Natural killer cell treated with Interleukin-12 subunit alpha and Interleukin-12 subunit beta and Interleukin-15 and Interleukin-18, amount 100 ng/mL, for 72 hours (primary cell): ENCODE measurements at regions not wholly inside any gene's neighbourhood (a gene's known extent, or its start where the extent isn't known, plus 50 kb on each side); places are given as distances from the start of the nearest gene placed in this dataset.

Experiments used
- ATAC-seq, 2 donors: fragments of 150-1000 bp; cut with Tn5 transposase in 1 of 2; sonication (Bioruptor Pico), chemical (Tn5 transposase) in 1 of 2; 2 replicates each; pipeline ENCODE4 v1.10.0; 2021
- DNase-seq: peaks from one replicate; pipeline ENCODE4 v3.0.0; 2022; ENCODE audit warnings: low spot score
- H3K27ac Mint-ChIP-seq, 2 donors: 1 replicate in 1 of 2; 2 replicates in 1 of 2; pipeline ENCODE4 v1.8.0; 2022; ENCODE audit warnings: mixed read lengths in 2 of 2, mild to moderate bottlenecking in 1 of 2, moderate library complexity in 1 of 2
- H3K27me3 Mint-ChIP-seq, 2 donors: 1 replicate in 1 of 2; 2 replicates in 1 of 2; pipeline ENCODE4 v1.8.0; 2022; ENCODE audit warnings: mixed read lengths in 2 of 2
- H3K36me3 Mint-ChIP-seq: one replicate; pipeline ENCODE4 v1.8.0; 2022; ENCODE audit warnings: mixed read lengths
- H3K4me1 Mint-ChIP-seq, 2 donors: 1 replicate in 1 of 2; 2 replicates in 1 of 2; pipeline ENCODE4 v1.8.0; 2022; ENCODE audit warnings: low read depth in 2 of 2, mixed read lengths in 2 of 2, mild to moderate bottlenecking in 1 of 2
- H3K4me3 Mint-ChIP-seq: one replicate; pipeline ENCODE4 v1.8.0; 2022; ENCODE audit warnings: mixed read lengths
- H3K9me3 Mint-ChIP-seq: 2 replicates; pipeline ENCODE4 v1.8.0; 2022; ENCODE audit warnings: mixed read lengths

DNA sequence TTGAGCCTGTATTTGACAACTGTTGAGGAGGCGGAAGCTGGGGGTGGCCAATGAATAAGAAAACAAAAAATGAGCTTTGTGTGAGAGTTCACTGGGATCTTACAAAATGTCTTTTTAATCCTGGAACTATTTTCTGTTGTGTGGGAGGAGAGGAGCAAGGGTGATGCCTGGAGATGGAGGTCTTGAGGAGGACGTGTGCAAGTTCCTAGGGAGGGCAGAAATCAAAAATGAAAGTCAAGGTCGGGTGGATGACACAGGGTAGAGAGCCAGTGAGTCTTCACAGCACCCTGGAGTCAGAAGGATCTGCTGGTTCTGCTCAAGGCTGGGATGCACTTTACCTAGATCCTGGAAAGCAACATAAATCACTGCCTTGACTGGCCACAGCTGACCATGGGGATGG lies 180.3 kb upstream of the PKDCC start:
- ATAC-seq (peak in 1 of 2 donors; percentile 40), DNase-seq (no peak)
- Mint-ChIP-seq H3K27ac (no peak overlapping the region), H3K36me3 (no peaks in the 10 kb centered on the region), H3K9me3 (no peaks in the 10 kb centered on the region), H3K27me3 (peaks cover 24 to 31% of the 10 kb centered on the region in 2 donors), H3K4me1 (peaks cover 0 to 1% of the 10 kb centered on the region in 2 donors), H3K4me3 (no peak overlapping the region)

DNA sequence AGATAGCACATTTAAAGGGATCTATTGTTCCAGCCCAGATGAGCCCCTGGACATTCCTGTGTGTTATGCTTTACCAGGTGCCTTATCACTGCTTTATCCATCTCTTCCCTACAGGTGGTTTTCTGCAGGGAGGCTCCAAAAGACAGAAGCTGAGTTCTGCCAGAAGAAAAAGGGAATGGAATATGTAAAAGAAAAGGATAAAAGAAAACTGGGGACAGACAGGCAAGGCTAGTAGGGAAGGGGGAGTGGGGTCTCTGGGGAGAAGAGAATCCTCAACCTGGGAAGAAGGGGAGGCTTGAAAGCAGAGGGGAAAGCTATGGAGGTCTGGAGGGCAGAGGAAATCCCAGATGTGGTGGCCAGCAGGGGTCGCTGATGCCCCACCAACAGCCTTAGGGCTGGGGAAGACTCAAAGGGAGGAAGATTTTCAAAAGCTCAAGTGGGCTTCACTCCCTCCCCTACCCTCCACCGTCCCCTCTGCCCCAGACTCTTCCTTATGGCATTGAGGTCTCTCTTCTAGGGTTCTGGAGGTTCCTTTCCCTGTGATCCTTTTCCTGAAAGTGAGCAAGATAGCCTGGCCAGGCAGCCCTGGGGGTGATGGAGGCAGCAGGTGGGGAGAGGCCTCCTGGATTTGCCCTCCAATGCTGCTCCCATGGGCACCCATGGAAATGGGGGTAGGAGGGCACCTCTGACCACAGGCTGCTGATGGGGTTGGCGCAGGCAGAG lies 178.1 kb upstream of the PKDCC start:
- DNase-seq = peak; percentile 63
- Mint-ChIP-seq H3K27ac (no peak overlapping the region), H3K27me3 (peaks cover 19 to 24% of the 10 kb centered on the region in 2 donors), H3K36me3 (no peaks in the 10 kb centered on the region), H3K9me3 (no peaks in the 10 kb centered on the region), H3K4me3 (no peak overlapping the region), H3K4me1 (peaks cover 5 to 7% of the 10 kb centered on the region in 2 donors)
- ATAC-seq = peak; percentile 75 to 83

DNA sequence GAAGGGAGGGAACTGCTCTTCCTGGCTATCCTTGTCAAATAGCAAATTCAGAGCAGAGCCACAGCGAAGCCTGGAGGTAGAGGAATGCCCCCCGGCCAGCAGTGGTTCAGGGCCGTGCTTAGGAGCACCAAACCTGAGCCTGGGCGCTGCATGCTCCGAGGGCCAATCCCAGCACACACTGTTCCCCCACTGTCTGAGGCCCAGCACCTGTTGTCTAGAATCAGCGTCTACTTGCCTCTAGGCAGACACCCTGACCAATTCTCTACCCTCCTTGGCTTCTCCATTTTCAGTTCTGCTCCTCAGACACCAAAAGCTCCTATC lies 177.6 kb upstream of the PKDCC start:
- DNase-seq (no peak), ATAC-seq (no peak)
- H3K4me1 Mint-ChIP-seq = peaks cover 5 to 7% of the 10 kb centered on the region in 2 donors
- no peak overlapping the region for H3K4me3 Mint-ChIP-seq
- no peak overlapping the region for H3K27ac Mint-ChIP-seq
- H3K27me3 Mint-ChIP-seq = peaks cover 17 to 23% of the 10 kb centered on the region in 2 donors
- no peaks in the 10 kb centered on the region for H3K9me3 Mint-ChIP-seq
- no peaks in the 10 kb centered on the region for H3K36me3 Mint-ChIP-seq

DNA sequence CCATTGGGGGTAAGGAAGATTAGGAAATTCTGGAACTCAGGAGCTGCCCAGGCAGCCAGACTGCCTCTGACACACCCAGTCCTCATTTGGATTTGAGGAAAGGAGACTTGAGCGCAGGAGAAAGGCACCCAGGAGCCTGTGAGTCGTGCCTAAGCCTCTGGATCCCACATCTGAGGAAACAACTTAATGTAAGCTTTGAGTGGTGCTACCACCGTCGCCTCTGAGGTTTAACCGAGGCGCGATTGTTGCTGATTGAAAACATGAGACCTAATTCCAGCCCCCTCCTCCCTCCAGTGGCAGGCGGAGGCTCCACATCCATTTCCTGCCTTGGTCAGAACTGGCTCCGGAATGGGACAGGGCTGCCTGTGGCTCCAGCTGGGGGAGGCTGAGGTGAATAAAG lies 176.7 kb upstream of the PKDCC start:
- Mint-ChIP-seq H3K36me3 (no peaks in the 10 kb centered on the region), H3K4me1 (peaks cover 5 to 7% of the 10 kb centered on the region in 2 donors), H3K9me3 (no peaks in the 10 kb centered on the region), H3K27ac (no peak overlapping the region), H3K27me3 (peaks cover 9 to 22% of the 10 kb centered on the region in 2 donors), H3K4me3 (no peak overlapping the region)
- DNase-seq (no peak), ATAC-seq (no peak)

DNA sequence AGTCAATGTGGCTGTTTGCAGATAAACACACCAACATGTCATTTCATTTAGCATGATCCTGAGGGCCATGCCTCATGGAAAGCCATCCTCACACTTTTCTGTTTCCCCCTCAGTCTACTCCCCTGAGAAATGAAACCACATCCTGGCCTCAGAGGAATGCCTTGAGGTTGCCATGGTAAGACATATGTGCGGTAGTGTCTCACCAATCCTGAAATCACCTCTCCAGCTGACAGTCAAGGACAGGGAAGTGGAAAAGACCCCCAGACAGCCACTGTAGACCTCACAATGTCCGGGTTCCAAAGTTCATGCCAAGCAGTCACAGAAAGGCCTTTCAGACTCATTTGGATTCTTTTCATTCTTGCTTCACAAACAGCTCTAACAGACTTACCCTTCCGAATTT lies 175.2 kb upstream of the PKDCC start:
- no peak for ATAC-seq
- peaks cover 0 to 20% of the 10 kb centered on the region in 2 donors for H3K27me3 Mint-ChIP-seq
- no peak overlapping the region for H3K27ac Mint-ChIP-seq
- no peak overlapping the region for H3K4me3 Mint-ChIP-seq
- H3K4me1 Mint-ChIP-seq = peaks cover 5 to 7% of the 10 kb centered on the region in 2 donors
- no peak for DNase-seq
- no peaks in the 10 kb centered on the region for H3K36me3 Mint-ChIP-seq
- H3K9me3 Mint-ChIP-seq = no peaks in the 10 kb centered on the region

DNA sequence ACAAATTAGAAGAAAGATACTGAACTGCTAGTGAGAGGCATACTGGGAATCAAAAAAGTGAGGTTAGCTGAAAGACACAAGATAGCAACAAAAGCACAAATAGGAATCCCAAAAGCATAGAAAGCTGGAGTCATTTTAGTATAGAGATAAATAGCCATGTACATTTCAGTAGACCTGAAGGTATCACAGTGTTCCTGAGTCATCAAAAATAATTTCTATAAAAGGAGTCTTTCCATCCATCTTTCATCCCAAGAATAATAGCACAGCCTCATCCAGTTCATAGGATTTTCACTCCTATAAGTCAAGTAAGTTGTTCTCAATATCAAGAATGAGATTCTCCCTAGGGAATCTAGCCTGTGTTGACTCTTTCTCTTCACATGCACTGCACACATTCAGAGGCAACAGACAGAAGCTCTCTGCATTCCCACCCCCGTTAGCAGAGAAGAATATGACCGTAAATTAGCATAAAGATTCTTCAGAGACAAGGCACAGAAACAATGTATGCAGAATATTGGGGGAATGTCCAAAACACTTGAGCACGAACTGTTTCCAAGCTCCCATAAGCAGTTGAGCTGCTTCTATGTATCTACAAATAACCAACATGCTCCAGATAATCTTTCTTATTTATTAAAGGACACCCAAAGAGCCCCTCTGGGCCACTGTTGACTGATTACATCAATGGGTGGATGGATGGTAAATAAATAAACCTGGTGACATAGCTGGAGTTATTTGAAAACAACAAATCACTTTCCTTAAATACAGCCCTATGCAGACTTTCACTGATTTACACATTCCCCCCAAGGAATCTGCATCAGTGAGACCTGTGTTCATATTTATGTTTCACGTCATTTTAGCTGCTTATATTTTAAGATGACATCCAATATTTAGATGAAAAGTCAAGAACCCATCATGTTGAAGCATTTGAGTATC lies 174.5 kb upstream of the PKDCC start:
- Mint-ChIP-seq H3K4me3 (no peak overlapping the region), H3K36me3 (no peaks in the 10 kb centered on the region), H3K27me3 (peaks cover 0 to 20% of the 10 kb centered on the region in 2 donors), H3K9me3 (no peaks in the 10 kb centered on the region), H3K27ac (no peak overlapping the region), H3K4me1 (peaks cover 5 to 7% of the 10 kb centered on the region in 2 donors)
- ATAC-seq (no peak), DNase-seq (no peak)

DNA sequence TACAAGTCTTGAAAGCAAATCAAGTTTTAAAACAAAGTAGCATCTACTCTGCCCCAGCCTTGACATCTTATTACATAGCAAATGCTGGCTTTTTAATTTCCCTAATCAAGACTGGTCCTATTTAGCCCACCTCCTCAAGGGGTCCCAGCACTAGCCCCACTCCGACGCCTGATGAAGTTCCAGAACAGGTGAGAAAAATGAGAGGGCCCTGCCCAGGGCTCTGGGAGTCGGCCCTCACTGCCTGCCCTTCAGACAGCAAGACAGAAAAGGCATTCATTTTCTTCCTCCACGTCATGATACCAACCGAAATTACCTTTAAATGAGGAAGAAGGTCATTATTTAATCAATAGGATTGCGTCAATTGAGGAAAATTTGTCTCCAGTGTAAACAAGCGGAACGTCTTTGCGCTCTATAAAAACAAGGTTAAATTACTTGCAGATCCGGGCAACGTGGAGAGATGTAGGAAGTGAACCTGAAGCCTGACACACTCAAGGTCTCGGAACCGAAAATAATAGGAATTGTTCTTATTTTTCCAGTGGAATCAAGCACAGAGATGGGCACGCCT lies 170.6 kb upstream of the PKDCC start:
- H3K27ac Mint-ChIP-seq = no peak overlapping the region

DNA sequence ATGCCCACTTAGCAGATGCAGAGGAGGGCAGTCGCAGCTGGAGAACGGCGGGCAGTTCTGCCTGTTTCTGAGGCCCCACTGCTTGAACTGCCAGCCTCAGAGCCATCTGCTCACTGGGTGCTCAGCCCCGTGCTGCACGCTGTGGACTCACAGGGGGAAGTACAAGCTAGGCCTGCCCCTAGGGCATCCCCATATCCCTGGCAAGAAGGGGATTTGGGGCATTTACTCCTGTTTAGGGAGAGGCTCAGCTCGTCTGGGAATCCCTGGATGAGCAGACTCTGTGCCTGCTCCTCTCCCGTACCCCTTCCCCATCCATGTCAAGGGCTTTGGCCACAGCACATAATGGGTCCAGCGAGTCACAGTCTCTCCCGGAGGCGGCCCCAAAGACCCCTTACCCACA lies 169.8 kb upstream of the PKDCC start:
- DNase-seq (no peak), ATAC-seq (peak in 1 of 2 donors; percentile 40)
- peaks cover 28 to 30% of the 10 kb centered on the region in 2 donors for H3K27me3 Mint-ChIP-seq
- peaks cover under 1 to 3% of the 10 kb centered on the region in 2 donors for H3K4me1 Mint-ChIP-seq
- no peak overlapping the region for H3K27ac Mint-ChIP-seq
- H3K9me3 Mint-ChIP-seq = no peaks in the 10 kb centered on the region
- no peaks in the 10 kb centered on the region for H3K36me3 Mint-ChIP-seq
- H3K4me3 Mint-ChIP-seq = no peak overlapping the region

More for the DNA sequence above, 170.6 kb upstream of the PKDCC start:
- Mint-ChIP-seq H3K4me3 (no peak overlapping the region), H3K4me1 (peaks cover 5 to 9% of the 10 kb centered on the region in 2 donors), H3K9me3 (no peaks in the 10 kb centered on the region), H3K36me3 (no peaks in the 10 kb centered on the region), H3K27me3 (peaks cover 27 to 33% of the 10 kb centered on the region in 2 donors)
- DNase-seq = no peak
- ATAC-seq = no peak

DNA sequence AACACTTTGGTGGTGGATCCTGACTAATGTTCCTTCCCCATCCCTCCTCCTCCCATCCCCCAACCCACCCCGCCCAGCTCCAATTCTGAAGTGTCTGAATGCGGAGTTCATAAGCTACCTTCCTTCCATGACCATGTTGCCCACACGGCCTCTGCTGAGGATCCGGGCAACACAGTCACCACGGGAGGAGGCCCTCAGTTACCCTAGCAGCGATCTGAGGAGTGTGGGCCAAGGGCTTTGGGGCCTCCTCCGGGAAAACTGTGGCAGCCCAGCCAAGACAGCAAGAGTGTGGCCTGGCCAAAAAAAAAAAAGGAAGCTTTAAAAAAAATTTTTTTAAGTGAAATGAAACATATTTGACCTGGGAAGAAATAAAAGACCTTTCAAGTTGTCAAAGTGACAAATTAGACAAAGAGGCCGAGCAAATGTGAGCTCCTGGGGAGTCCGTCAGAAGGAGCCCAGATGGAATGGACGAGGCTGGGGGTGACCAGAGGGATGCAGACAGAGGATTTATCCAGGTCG lies 169.0 kb upstream of the PKDCC start:
- H3K36me3 Mint-ChIP-seq = no peaks in the 10 kb centered on the region
- no peak overlapping the region for H3K27ac Mint-ChIP-seq
- DNase-seq = no peak
- no peaks in the 10 kb centered on the region for H3K9me3 Mint-ChIP-seq
- H3K27me3 Mint-ChIP-seq = peaks cover 28 to 32% of the 10 kb centered on the region in 2 donors
- ATAC-seq = no peak
- peaks cover 0 to 3% of the 10 kb centered on the region in 2 donors for H3K4me1 Mint-ChIP-seq
- no peak overlapping the region for H3K4me3 Mint-ChIP-seq

DNA sequence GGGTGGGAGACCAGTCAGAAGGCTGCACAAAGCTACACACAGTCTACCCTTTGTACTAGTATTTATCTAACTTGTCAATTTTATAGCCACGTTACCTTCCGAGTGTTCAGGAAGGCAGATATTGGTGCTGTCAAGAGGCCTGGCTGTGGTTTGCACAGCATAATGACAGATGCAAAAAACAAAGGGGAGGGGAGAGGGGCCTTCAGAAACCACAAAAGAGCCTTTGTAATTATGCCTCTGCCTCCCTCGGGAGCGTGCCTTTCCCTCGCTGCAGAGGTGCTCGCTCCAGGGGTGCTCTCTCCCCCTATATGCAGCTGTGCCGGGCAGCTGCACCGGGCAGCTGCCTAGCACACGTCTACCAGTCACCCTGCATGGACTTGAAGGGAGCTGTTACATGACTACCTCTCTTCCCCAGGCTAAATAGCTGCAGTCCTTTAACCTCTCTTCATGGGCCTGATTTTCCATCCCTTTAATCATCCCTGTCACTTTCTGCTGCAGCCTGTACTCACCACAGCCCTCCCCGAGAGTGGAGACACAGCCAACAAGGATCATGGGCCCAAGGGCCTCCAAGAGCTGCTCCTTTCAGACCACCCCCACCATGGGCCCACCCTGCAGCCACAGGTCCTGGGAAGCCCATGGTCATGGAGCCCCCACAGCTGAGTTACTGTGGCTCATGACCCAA lies 168.4 kb upstream of the PKDCC start:
- Mint-ChIP-seq H3K27me3 (peaks cover 28 to 32% of the 10 kb centered on the region in 2 donors), H3K36me3 (no peaks in the 10 kb centered on the region), H3K9me3 (no peaks in the 10 kb centered on the region), H3K27ac (no peak overlapping the region), H3K4me1 (peaks cover 3 to 5% of the 10 kb centered on the region in 2 donors), H3K4me3 (no peak overlapping the region)
- no peak for ATAC-seq
- no peak for DNase-seq

DNA sequence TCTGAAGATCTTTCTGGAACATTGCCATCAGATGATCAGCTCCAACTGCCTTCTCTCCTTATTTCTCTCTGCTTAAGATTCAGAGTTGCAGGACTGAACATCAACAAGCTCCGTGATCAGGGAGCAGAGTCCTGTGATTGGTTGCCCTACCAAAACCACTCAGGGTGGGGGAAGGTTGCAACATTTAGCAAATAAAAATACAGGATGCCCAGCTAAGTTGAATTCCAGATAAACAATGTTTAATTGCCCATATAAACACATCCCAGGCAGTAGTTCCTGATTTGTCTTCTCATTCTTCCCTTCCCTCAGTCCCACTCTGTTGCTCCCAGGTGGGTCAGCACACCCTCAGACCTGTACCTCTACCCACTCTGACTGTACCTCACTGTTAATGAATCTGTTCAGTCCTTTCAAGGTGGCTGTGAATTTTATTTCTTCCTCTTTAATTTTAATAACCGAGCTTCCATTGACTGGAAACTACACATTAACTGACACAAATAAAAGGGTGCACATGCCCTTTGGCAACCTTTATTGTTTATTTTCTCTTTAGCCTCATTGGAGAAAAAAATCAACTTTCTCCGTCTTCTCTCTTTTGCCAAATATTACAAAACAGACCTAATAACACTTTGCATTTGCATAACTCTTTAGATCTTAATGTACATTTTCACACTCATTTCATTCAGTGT lies 167.1 kb upstream of the PKDCC start:
- Mint-ChIP-seq H3K4me3 (no peak overlapping the region), H3K9me3 (no peaks in the 10 kb centered on the region), H3K36me3 (no peaks in the 10 kb centered on the region), H3K27me3 (peaks cover 28 to 32% of the 10 kb centered on the region in 2 donors), H3K27ac (no peak overlapping the region), H3K4me1 (peaks cover 11 to 13% of the 10 kb centered on the region in 2 donors)
- DNase-seq (no peak), ATAC-seq (no peak)

DNA sequence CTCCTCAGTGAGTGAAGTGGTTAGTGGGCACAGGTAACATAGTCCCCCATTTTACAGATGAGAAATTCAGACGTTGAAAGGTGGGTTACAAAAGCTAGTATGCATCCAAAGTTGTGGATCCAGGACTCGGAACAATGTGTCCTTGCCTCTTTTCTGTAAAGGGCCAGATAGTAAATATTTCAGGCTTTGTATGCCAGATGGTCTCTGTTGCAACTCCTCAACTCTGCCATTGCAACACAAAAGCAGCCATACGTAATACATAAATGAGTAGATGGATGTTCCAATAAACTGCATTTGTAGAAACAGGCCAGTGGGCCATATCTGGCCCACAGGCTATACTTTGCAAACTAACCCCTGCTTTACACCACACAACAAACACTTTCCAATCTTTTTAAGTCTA lies 166.6 kb upstream of the PKDCC start:
- H3K4me3 Mint-ChIP-seq = no peak overlapping the region
- H3K27ac Mint-ChIP-seq = no peak overlapping the region
- no peaks in the 10 kb centered on the region for H3K9me3 Mint-ChIP-seq
- DNase-seq (no peak), ATAC-seq (no peak)
- no peaks in the 10 kb centered on the region for H3K36me3 Mint-ChIP-seq
- H3K27me3 Mint-ChIP-seq = peaks cover 28 to 33% of the 10 kb centered on the region in 2 donors
- peaks cover 11 to 13% of the 10 kb centered on the region in 2 donors for H3K4me1 Mint-ChIP-seq

DNA sequence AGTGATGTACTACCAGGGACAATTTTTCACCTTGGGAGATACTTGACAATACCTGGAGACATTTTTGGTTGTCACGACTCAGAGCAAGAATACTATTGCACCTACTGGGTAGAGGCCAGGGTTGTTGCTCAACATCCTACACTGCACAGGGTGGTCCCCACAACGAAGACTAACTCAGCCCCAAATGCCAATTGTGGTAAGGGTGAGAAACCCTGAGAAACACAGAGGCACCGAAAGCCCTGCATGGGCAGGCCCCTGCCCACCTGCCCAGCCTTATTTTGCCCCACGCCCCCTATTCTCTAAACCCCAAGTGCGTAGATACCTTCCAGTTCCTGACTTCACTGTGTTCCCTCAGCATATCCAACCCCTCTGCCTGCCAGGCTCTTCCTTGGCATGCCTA lies 163.1 kb upstream of the PKDCC start:
- Mint-ChIP-seq H3K9me3 (no peaks in the 10 kb centered on the region), H3K36me3 (no peaks in the 10 kb centered on the region), H3K4me1 (peaks cover 11 to 14% of the 10 kb centered on the region in 2 donors), H3K4me3 (no peak overlapping the region), H3K27ac (no peak overlapping the region), H3K27me3 (peaks cover 34 to 43% of the 10 kb centered on the region in 2 donors)
- peak; percentile 62 to 68 for ATAC-seq
- DNase-seq = no peak
